H1 (cell line): ENCODE measurements at regions not wholly inside any gene's neighbourhood (a gene's known extent, or its start where the extent isn't known, plus 50 kb on each side); places are given as distances from the start of the nearest gene placed in this dataset.

Experiments
- CTCF ChIA-PET: fragments of 300-600 bp; sonication (Branson Sonifier 250); formaldehyde crosslinking; loops from one replicate; lab custom pipeline; 2021; ENCODE audit not compliant: partially characterized antibody; lab: Charles Lee
- POLR2A ChIA-PET: fragments of 300-600 bp; sonication (Branson Sonifier 250); formaldehyde crosslinking; loops from one replicate; lab custom pipeline; 2021; ENCODE audit warnings: inconsistent platforms; ENCODE audit not compliant: partially characterized antibody; lab: Charles Lee
- DNase-seq, 2 experiments: peaks; one replicate each; pipeline versions ENCODE4 v3.0.0 to v3.0.0-alpha.2; 2010 to 2022; ENCODE audit warnings: low spot score in 2 of 2, low read depth in 1 of 2, mixed read lengths in 1 of 2
- FAIRE-seq: peaks from 2 replicates; lab custom pipeline; 2011; peaks lifted over from hg19 to GRCh38; lab: Jason Lieb, UNC
- H2AFZ ChIP-seq: 2 replicates; pipeline ENCODE4 v1.8.1; 2012; ENCODE audit warnings: low read length, inconsistent platforms
- H2AK5ac ChIP-seq: 2 replicates; pipeline ENCODE4 v1.6.1; 2013; ENCODE audit warnings: low read depth, low read length
- H2BK120ac ChIP-seq: replicated peaks from 2 replicates; pipeline ENCODE3; 2013; ENCODE audit warnings: low read depth, low read length, inconsistent platforms
- H2BK12ac ChIP-seq: 2 replicates; pipeline ENCODE4 v1.6.1; 2013; ENCODE audit warnings: low read depth, low read length
- H2BK15ac ChIP-seq: 2 replicates; pipeline ENCODE4 v1.6.1; 2013; ENCODE audit warnings: low read length
- H2BK20ac ChIP-seq: 2 replicates; pipeline ENCODE4 v1.6.1; 2013; ENCODE audit warnings: low read length
- H2BK5ac ChIP-seq: 2 replicates; pipeline ENCODE4 v1.6.1; 2013; ENCODE audit warnings: low read depth, low read length
- H3K14ac ChIP-seq: 2 replicates; pipeline ENCODE4 v1.6.1; 2013; ENCODE audit warnings: inconsistent platforms; ENCODE audit not compliant: insufficient read length
- H3K18ac ChIP-seq: 2 replicates; pipeline ENCODE4 v1.6.1; 2013; ENCODE audit warnings: low read length; ENCODE audit errors: extremely low read depth
- H3K23ac ChIP-seq: 2 replicates; pipeline ENCODE4 v1.6.1; 2013; ENCODE audit warnings: inconsistent platforms; ENCODE audit not compliant: insufficient read length
- H3K23me2 ChIP-seq: 2 replicates; pipeline ENCODE4 v1.6.1; 2013; ENCODE audit warnings: low read depth, low read length
- H3K27ac ChIP-seq: 2 replicates; pipeline ENCODE4 v1.6.1; 2011; ENCODE audit warnings: low read depth, low read length, inconsistent platforms
- H3K27me3 ChIP-seq, 4 experiments: replicated peaks in 1 of 4; 1 replicate in 1 of 4; 2 replicates in 3 of 4; pipeline versions ENCODE4 v1.6.1 to v1.8.1; 2011 to 2013; ENCODE audit warnings: low read length in 3 of 4, mild to moderate bottlenecking in 3 of 4, inconsistent platforms in 2 of 4, mixed read lengths in 2 of 4, moderate library complexity in 1 of 4; ENCODE audit not compliant: control insufficient read depth in 3 of 4, insufficient read depth in 3 of 4; ENCODE audit errors: extremely low read depth in 1 of 4
- H3K36me3 ChIP-seq, 4 experiments: 2 replicates each; pipeline versions ENCODE4 v1.6.1 to v1.8.1; 2011 to 2013; ENCODE audit warnings: mild to moderate bottlenecking in 4 of 4, low read length in 3 of 4, moderate library complexity in 2 of 4, control low read depth in 1 of 4, inconsistent platforms in 1 of 4; ENCODE audit not compliant: insufficient read depth in 4 of 4, control insufficient read depth in 2 of 4
- H3K4ac ChIP-seq: replicated peaks from 2 replicates; pipeline ENCODE3; 2013; ENCODE audit warnings: low read length, low read depth, mixed read lengths, inconsistent platforms; ENCODE audit not compliant: insufficient read length
- H3K4me1 ChIP-seq, 4 experiments: replicated peaks in 1 of 4; 1 replicate in 1 of 4; 2 replicates in 3 of 4; pipeline versions ENCODE4 v1.6.1 to v1.8.1; 2011 to 2013; ENCODE audit warnings: low read length in 3 of 4, inconsistent platforms in 2 of 4, mixed read lengths in 1 of 4; ENCODE audit not compliant: insufficient read depth in 4 of 4, control insufficient read depth in 3 of 4
- H3K4me2 ChIP-seq, 2 experiments: 2 replicates each; pipeline versions ENCODE4 v1.6.1 to v1.8.1; 2011 to 2013; ENCODE audit warnings: low read depth in 2 of 2, low read length in 2 of 2, control low read depth in 1 of 2, inconsistent platforms in 1 of 2, mild to moderate bottlenecking in 1 of 2; ENCODE audit not compliant: insufficient read depth in 1 of 2
- H3K4me3 ChIP-seq, 4 experiments: fragments of 200-600, 300-600 bp in 1 of 4; sonication (generic), shearing (Covaris generic), sonication (Bioruptor Twin) in 1 of 4; 2 replicates each; pipeline versions ENCODE4 v1.5.1 to v1.8.1; 2011 to 2016; ENCODE audit warnings: low read length in 4 of 4, low read depth in 3 of 4, control low read depth in 2 of 4, inconsistent platforms in 2 of 4, mild to moderate bottlenecking in 2 of 4, mixed read lengths in 1 of 4, moderate library complexity in 1 of 4; ENCODE audit not compliant: insufficient read depth in 2 of 4; ENCODE audit errors: extremely low read depth in 1 of 4
- H3K56ac ChIP-seq: replicated peaks from 2 replicates; pipeline ENCODE3; 2013; ENCODE audit warnings: low read depth, mild to moderate bottlenecking, mixed read lengths, low read length, inconsistent platforms; ENCODE audit not compliant: insufficient read length
- H3K79me1 ChIP-seq: 2 replicates; pipeline ENCODE4 v1.6.1; 2013; ENCODE audit warnings: low read depth, low read length, control low read depth
- H3K79me2 ChIP-seq, 2 experiments: 2 replicates each; pipeline versions ENCODE4 v1.6.1 to v1.8.1; 2012 to 2013; ENCODE audit warnings: low read length in 2 of 2, mild to moderate bottlenecking in 2 of 2, inconsistent platforms in 1 of 2; ENCODE audit not compliant: insufficient read depth in 2 of 2, control insufficient read depth in 1 of 2
- H3K9ac ChIP-seq, 4 experiments: replicated peaks in 1 of 4; 1 replicate in 1 of 4; 2 replicates in 3 of 4; pipeline versions ENCODE4 v1.6.1 to v1.8.1; 2011 to 2013; ENCODE audit warnings: low read depth in 3 of 4, low read length in 3 of 4, control low read depth in 2 of 4, mild to moderate bottlenecking in 2 of 4, moderate library complexity in 2 of 4, inconsistent platforms in 1 of 4; ENCODE audit errors: extremely low read depth in 1 of 4
- H3K9me3 ChIP-seq, 2 experiments: 2 replicates each; pipeline versions ENCODE4 v1.6.1 to v1.8.1; 2012 to 2013; ENCODE audit warnings: mild to moderate bottlenecking in 2 of 2, moderate library complexity in 2 of 2, control low read depth in 1 of 2, inconsistent platforms in 1 of 2, low read depth in 1 of 2, low read length in 1 of 2, mixed read lengths in 1 of 2; ENCODE audit not compliant: insufficient read depth in 2 of 2
- H4K20me1 ChIP-seq, 2 experiments: replicated peaks in 1 of 2; 2 replicates each; pipeline versions ENCODE3 to v1.8.1; 2011 to 2013; ENCODE audit warnings: inconsistent platforms in 2 of 2, low read length in 2 of 2, mild to moderate bottlenecking in 1 of 2; ENCODE audit not compliant: insufficient read depth in 2 of 2, control insufficient read depth in 1 of 2
- H4K5ac ChIP-seq: 2 replicates; pipeline ENCODE4 v1.6.1; 2013; ENCODE audit warnings: low read length, low read depth, mixed read lengths, inconsistent platforms; ENCODE audit not compliant: insufficient read length
- H4K8ac ChIP-seq: 2 replicates; pipeline ENCODE4 v1.8.0; 2013; ENCODE audit warnings: mild to moderate bottlenecking, moderate library complexity, low read length, inconsistent platforms; ENCODE audit not compliant: insufficient read depth; ENCODE audit errors: extremely low read depth
- H4K91ac ChIP-seq: replicated peaks from 2 replicates; pipeline ENCODE3; 2013; ENCODE audit warnings: low read length, mixed read lengths, inconsistent platforms; ENCODE audit not compliant: insufficient read length
- BRCA1 ChIP-seq: IDR thresholded peaks from 2 replicates; pipeline ENCODE4 v1.6.1; 2012; ENCODE audit warnings: low read depth, low read length, improper control_type of control experiment
- GTF2F1 ChIP-seq: IDR thresholded peaks from 2 replicates; pipeline ENCODE4 v1.6.1; 2012; ENCODE audit warnings: low read depth, low read length, improper control_type of control experiment, borderline replicate concordance
- KDM5A ChIP-seq: fragments of 200-600 bp; IDR thresholded peaks from 2 replicates; pipeline ENCODE4 v1.7.1; 2012; ENCODE audit warnings: mild to moderate bottlenecking, low read length, inconsistent platforms, mixed read lengths
- NANOG ChIP-seq: IDR thresholded peaks from 2 replicates; pipeline ENCODE4 v1.6.1; 2011; ENCODE audit warnings: low read length, low read depth, mild to moderate bottlenecking, inconsistent platforms; ENCODE audit not compliant: insufficient read depth, poor library complexity, severe bottlenecking
- RXRA ChIP-seq: IDR thresholded peaks from 2 replicates; pipeline ENCODE4 v1.6.1; 2011; ENCODE audit warnings: low read depth, mild to moderate bottlenecking, low read length, moderate library complexity; ENCODE audit not compliant: insufficient read depth
- SIN3A ChIP-seq, 2 experiments: IDR thresholded peaks in 1 of 2; conservative IDR thresholded peaks in 1 of 2; 2 replicates each; pipeline ENCODE4 v1.6.1; 2011 to 2012; ENCODE audit warnings: low read length in 2 of 2, improper control_type of control experiment in 1 of 2, low read depth in 1 of 2, mild to moderate bottlenecking in 1 of 2
- TBP ChIP-seq: IDR thresholded peaks from 2 replicates; pipeline ENCODE4 v1.6.1; 2011; ENCODE audit warnings: low read depth, low read length, improper control_type of control experiment
- WGBS, 2 experiments: shearing (Covaris generic) in 1 of 2; methylation state at CpG; one replicate each; pipeline versions ENCODE4 v1.1.6 to v1.1.7; 2013 to 2015; ENCODE audit warnings: low lambda C conversion rate in 2 of 2, mixed read lengths in 2 of 2, inconsistent platforms in 1 of 2, low coverage in 1 of 2, missing lambda C conversion rate in 1 of 2; ENCODE audit not compliant: insufficient replicate concordance in 2 of 2, insufficient coverage in 1 of 2, insufficient read length in 1 of 2; ENCODE audit errors: extremely low coverage in 1 of 2, missing lambda C conversion rate in 1 of 2; 5-methylcytosine and 5-hydroxymethylcytosine counted together

DNA sequence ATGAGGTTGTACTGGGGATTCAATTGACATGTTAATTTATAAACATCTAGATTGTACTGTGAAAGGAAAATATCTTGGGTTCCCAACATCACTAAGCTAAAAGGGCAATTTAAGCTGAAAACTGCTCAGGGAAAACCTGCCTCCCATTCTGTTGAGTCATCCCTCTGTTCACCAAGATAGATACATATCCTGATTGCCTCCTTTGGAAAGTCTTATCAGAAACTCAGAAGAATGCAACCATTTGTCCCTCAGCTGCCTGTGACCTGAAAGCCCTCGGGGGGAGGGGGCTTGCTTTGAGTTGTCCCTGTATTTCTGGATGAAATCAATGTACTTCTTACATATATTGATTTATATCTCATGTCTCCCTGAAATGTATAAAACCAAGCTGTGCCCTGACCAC is 187.0 kb upstream of the ETV3 start:
- H2AFZ ChIP-seq: 0 out of 2 replicates have a peak overlapping the region, but pooled peaks have one; percentile 28
- no peak overlapping the region for H3K27ac ChIP-seq
- no peak overlapping the region for H3K4me3 ChIP-seq
- H3K23ac ChIP-seq: no peak overlapping the region
- H3K23me2 ChIP-seq: no peaks in the 10 kb centered on the region
- H3K4ac ChIP-seq: no peak overlapping the region
- DNase-seq (no peak), FAIRE-seq (no peak)
- H3K18ac ChIP-seq: no peak overlapping the region
- no peaks in the 10 kb centered on the region for H3K79me2 ChIP-seq
- H4K91ac ChIP-seq: no peak overlapping the region
- H3K14ac ChIP-seq: no peak overlapping the region
- no peak overlapping the region for H3K9ac ChIP-seq
- H3K27me3 ChIP-seq: no peaks in the 10 kb centered on the region
- H4K5ac ChIP-seq: no peak overlapping the region
- WGBS, 2 experiments: 62% methylated on average over 1 of the region's 1 CpG; no CpG with 5 or more reads in 1 of the 2 experiments
- no peaks in the 10 kb centered on the region for H3K79me1 ChIP-seq
- no peak overlapping the region for H2AK5ac ChIP-seq
- no peak overlapping the region for H2BK120ac ChIP-seq
- H4K8ac ChIP-seq: no peak overlapping the region
- H3K9me3 ChIP-seq: 0 out of 4 replicates have a peak, but pooled peaks cover 0 to 2% of the 10 kb centered on the region in 2 experiments
- CTCF ChIA-PET: interaction anchor here (0.9 to 2.6 kb wide), 5 partner anchors 12 to 129 kb away, joined by 3 to 6 read pairs (median 3); no protein-coding TSS in a partner anchor
- POLR2A ChIA-PET: no interaction called here
- H3K56ac ChIP-seq: no peak overlapping the region
- no peak for TF ChIP-seq TBP
- TF ChIP-seq BRCA1: no peak
- TF ChIP-seq GTF2F1: no peak
- TF ChIP-seq KDM5A: no peak
- TF ChIP-seq NANOG: no peak
- no peak for TF ChIP-seq SIN3A (conservative IDR thresholded peaks at IDR 0.05 in 1 of 2, IDR thresholded peaks at IDR 0.05 in 1 of 2; ENCODE audit: low read depth in 1 of 2, low read length in 2 of 2)
- TF ChIP-seq RXRA: no peak
- H3K4me2 ChIP-seq: no peak overlapping the region; a peak in 1 of 4 replicates
- no peaks in the 10 kb centered on the region for H3K36me3 ChIP-seq
- H3K4me1 ChIP-seq: peaks cover 2 to 10% (median 5%) of the 10 kb centered on the region in 4 experiments; a peak in 6 of 7 replicates
- H2BK20ac ChIP-seq: no peak overlapping the region
- no peak overlapping the region; the same call in 1 of the 2 replicates for H2BK5ac ChIP-seq
- 0 out of 2 replicates have a peak overlapping the region, but pooled peaks have one; percentile 42 for H2BK12ac ChIP-seq
- no peak overlapping the region for H2BK15ac ChIP-seq
- no peaks in the 10 kb centered on the region for H4K20me1 ChIP-seq
